VCaP (cell line): ENCODE measurements at regions not wholly inside any gene's neighbourhood (a gene's known extent, or its start where the extent isn't known, plus 50 kb on each side); places are given as distances from the start of the nearest gene placed in this dataset.

Source experiments
- H3K27ac ChIP-seq: fragments of 450-650 bp; 2 replicates; pipeline ENCODE4 v1.5.1; 2017
- CTCF ChIP-seq: fragments of 450-650 bp; conservative IDR thresholded peaks from 2 replicates; pipeline ENCODE4 v1.5.1; 2017; ENCODE audit warnings: mild to moderate bottlenecking, moderate library complexity

DNA sequence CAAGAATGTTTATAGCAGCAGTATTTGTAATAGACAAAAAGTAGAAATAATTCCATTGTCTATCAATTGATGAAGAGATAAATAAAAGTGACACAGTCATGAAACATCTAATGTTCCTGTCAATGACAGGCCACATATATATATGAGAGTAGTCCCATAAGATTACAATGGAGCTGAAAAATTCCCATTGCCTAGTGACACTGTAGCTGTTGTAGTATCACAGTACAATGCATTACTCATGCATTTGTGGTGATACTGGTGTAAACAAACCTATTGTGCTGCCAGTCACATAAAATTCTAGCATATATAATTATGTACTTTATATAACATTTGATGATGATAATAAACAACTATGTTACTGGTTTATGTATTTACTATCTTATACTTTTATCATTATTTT, 141.9 kb upstream of the LYPLAL1 start:
- no peak for TF ChIP-seq CTCF
- H3K27ac ChIP-seq: no peak overlapping the region

DNA sequence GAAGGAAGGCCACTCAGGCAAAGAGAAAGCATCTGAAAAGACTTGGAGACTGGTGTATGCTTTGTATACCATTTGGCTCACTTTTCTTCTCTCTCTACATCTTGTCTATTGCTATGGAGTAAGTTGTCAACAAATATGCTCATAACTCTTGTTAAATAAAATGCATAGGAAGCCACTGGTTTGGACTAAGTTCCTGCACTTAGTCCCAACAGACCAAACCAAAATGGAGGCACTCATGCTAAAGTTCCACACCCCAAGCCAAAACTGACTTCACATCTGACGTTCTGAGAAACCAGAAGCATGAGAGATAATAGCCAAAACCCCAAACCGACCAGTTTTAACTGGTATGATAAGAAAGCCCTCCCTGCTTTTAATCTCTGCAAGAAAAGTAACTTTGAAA, 135.3 kb upstream of the LYPLAL1 start:
- H3K27ac ChIP-seq: no peak overlapping the region
- no peak for TF ChIP-seq CTCF

- TF ChIP-seq CTCF: no peak
- H3K27ac ChIP-seq: no peak overlapping the region
Observed at GRCh38 chr1:219039017-219039681, 134.5 kb upstream of the LYPLAL1 start.

DNA sequence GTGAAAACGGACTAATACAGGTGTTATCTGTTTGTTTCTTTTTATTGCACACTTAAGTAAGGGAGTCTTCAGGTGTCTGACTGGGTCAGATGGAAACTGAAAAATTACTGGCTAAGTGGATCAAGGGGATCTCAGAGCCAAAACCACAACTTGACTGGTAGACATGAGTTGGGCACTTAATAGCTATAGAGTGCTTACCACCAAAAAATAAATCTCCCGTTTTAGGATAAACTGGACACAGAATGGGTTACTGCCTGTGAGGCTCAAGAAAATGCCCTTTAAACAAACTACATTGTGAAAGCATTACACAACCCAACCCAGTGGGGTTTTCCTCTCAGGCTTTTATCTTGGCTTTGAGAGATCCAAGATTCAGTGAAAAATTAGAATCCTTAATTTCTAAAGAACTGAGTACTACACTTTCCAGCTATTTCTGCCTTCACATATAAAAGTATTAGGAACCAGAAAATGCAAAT, 134.0 kb upstream of the LYPLAL1 start:
- no peak overlapping the region for H3K27ac ChIP-seq
- TF ChIP-seq CTCF: no peak

- no peak overlapping the region for H3K27ac ChIP-seq
- no peak for TF ChIP-seq CTCF
Observed at GRCh38 chr1:219040291-219040690, 133.4 kb upstream of the LYPLAL1 start.

- no peak for TF ChIP-seq CTCF
- H3K27ac ChIP-seq: no peak overlapping the region
Observed at GRCh38 chr1:219041141-219041540, 132.5 kb upstream of the LYPLAL1 start.

DNA sequence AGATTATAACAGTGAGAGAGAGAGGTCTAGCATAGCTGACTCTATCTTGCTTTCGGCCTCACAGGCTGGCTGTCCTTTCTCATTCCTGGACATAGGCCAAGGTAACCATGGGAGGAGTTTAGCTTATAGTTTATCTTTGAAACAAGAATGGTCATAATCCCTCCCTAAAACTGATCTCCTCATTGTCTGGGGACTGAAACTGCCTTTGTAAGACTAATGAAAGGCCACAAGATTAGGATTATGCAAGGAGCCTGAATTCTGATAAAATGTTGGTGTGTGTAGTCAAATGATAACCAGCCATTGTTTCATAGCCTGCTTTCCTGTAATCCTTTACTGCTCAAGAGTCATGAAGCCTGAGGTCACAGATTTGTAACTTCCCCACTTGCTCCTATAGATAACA, 131.9 kb upstream of the LYPLAL1 start:
- no peak overlapping the region for H3K27ac ChIP-seq
- TF ChIP-seq CTCF: no peak
